ENCODE measurements at regions not wholly inside any gene's neighbourhood (a gene's known extent, or its start where the extent isn't known, plus 50 kb on each side); places are given as distances from the start of the nearest gene placed in this dataset.

- TF ChIP-seq CTCF (conservative IDR thresholded peaks at IDR 0.05; ENCODE audit: low read length) (no peak), EZH2phosphoT487 (IDR thresholded peaks at IDR 0.05; ENCODE audit: borderline replicate concordance, low read depth, low read length) (no peak)
These were observed 65.2 kb downstream of the MSX2 start for GRCh38 chr5:174789596-174789995.
